ENCODE measurements at regions not wholly inside any gene's neighbourhood (a gene's known extent, or its start where the extent isn't known, plus 50 kb on each side); places are given as distances from the start of the nearest gene placed in this dataset.

DNA sequence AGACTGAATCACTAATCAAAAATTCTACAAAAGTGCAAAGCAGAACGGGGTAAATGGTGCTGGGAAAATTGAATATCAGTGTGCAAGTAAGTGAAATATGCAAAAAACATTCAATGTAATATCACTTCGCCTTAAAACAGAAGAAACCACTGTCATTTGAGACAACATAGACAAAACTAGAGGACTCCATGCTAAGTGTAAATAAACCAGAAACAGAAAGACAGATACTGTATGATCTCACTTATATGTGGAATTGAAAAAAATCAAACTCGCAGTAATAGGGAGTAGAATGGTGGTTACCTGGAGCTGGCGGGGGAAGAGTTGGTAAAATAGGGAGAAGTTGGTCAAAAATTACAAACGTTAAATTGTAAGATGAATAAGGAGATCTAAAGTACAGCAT, 1420.0 kb upstream of the CDH2 start:
- no peaks in the 10 kb centered on the region for H3K4me1 ChIP-seq (ENCODE audit: insufficient read depth, low read length)
- no peak overlapping the region for H2BK15ac ChIP-seq (ENCODE audit: low read depth, low read length)
- Mint-ChIP-seq H3K9me3 (peaks cover 2 to 6% of the 10 kb centered on the region in 2 experiments; a peak in 3 of 5 replicates), H3K27me3 (ENCODE audit: low read depth) (no peaks in the 10 kb centered on the region), H3K36me3 (ENCODE audit: insufficient read depth in 1 of 3, low read depth in 3 of 3) (peaks cover 0 to 6% (median 0%) of the 10 kb centered on the region in 3 experiments; a peak in 1 of 7 replicates), H3K4me3 (no peak overlapping the region), H3K4me1 (no peaks in the 10 kb centered on the region), H3K27ac (no peak overlapping the region)
- H4K91ac ChIP-seq (ENCODE audit: insufficient read length, low read depth, low read length): no peak overlapping the region
- H3K79me1 ChIP-seq (ENCODE audit: insufficient read depth, low read depth, low read length, poor library complexity, severe bottlenecking): no peaks in the 10 kb centered on the region
- no peak overlapping the region for H3K4me2 ChIP-seq (ENCODE audit: insufficient read depth, insufficient read length, low read length)
- H4K20me1 ChIP-seq (ENCODE audit: control insufficient read depth, insufficient read depth, insufficient read length): no peaks in the 10 kb centered on the region
- H4K5ac ChIP-seq (ENCODE audit: insufficient read length, low read depth, low read length): no peak overlapping the region
- H3K79me2 ChIP-seq (ENCODE audit: insufficient read depth, low read length): no peaks in the 10 kb centered on the region
- H3K56ac ChIP-seq (ENCODE audit: insufficient read length, low read depth, low read length): no peak overlapping the region
- H3K18ac ChIP-seq (ENCODE audit: insufficient read length, low read depth, low read length): no peak overlapping the region
- no peak overlapping the region for H2BK20ac ChIP-seq (ENCODE audit: low read depth, low read length, poor library complexity, severe bottlenecking)
- no peaks in the 10 kb centered on the region for H3K27me3 ChIP-seq (ENCODE audit: insufficient read depth, low read length)
- H2BK5ac ChIP-seq (ENCODE audit: insufficient read length, low read length): no peak overlapping the region
- no peak overlapping the region for H2BK12ac ChIP-seq (ENCODE audit: insufficient read length, low read depth, low read length)
- H3K9ac ChIP-seq (ENCODE audit: extremely low read depth, insufficient read length, low read length): no peak overlapping the region
- H3K4ac ChIP-seq (ENCODE audit: low read depth, low read length): no peak overlapping the region
- WGBS (ENCODE audit: extremely low coverage, insufficient read length, low lambda C conversion rate): 100% methylated on average over 1 of the region's 5 CpGs
- H3K9me3 ChIP-seq (ENCODE audit: control insufficient read depth, low read depth, low read length): no peaks in the 10 kb centered on the region
- H3K27ac ChIP-seq (ENCODE audit: insufficient read length, low read depth, low read length): no peak overlapping the region
- no peak overlapping the region for H4K8ac ChIP-seq (replicated peaks; ENCODE audit: insufficient read length, low read depth, low read length)
- DNase-seq: no peak
- H3K23ac ChIP-seq (ENCODE audit: insufficient read length, low read depth, low read length): no peak overlapping the region
- H3K14ac ChIP-seq (ENCODE audit: insufficient read depth, low read length): no peak overlapping the region
- no peak overlapping the region for H2AFZ ChIP-seq (ENCODE audit: low read length)
- H2AK5ac ChIP-seq (ENCODE audit: insufficient read length, low read length): no peak overlapping the region
- no peaks in the 10 kb centered on the region for H3K23me2 ChIP-seq (ENCODE audit: insufficient read length, low read depth, low read length, poor library complexity, severe bottlenecking)
- H2BK120ac ChIP-seq (ENCODE audit: low read depth, low read length, poor library complexity, severe bottlenecking): no peak overlapping the region
- H3T11ph ChIP-seq (ENCODE audit: low read length): no peak overlapping the region
- TF ChIP-seq, protein P1, sequence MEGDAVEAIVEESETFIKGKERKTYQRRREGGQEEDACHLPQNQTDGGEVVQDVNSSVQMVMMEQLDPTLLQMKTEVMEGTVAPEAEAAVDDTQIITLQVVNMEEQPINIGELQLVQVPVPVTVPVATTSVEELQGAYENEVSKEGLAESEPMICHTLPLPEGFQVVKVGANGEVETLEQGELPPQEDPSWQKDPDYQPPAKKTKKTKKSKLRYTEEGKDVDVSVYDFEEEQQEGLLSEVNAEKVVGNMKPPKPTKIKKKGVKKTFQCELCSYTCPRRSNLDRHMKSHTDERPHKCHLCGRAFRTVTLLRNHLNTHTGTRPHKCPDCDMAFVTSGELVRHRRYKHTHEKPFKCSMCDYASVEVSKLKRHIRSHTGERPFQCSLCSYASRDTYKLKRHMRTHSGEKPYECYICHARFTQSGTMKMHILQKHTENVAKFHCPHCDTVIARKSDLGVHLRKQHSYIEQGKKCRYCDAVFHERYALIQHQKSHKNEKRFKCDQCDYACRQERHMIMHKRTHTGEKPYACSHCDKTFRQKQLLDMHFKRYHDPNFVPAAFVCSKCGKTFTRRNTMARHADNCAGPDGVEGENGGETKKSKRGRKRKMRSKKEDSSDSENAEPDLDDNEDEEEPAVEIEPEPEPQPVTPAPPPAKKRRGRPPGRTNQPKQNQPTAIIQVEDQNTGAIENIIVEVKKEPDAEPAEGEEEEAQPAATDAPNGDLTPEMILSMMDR (conservative IDR thresholded peaks at IDR 0.05): no peak
